Stimulated activated CD8-positive, alpha-beta memory T cell treated with anti-CD3 and anti-CD28 coated beads, Interleukin-7, amount 100 ng/mL, for 48 hours (primary cell): ENCODE measurements at regions not wholly inside any gene's neighbourhood (a gene's known extent, or its start where the extent isn't known, plus 50 kb on each side); places are given as distances from the start of the nearest gene placed in this dataset.

Experiments
- DNase-seq, 2 donors: peaks; one replicate each; pipeline ENCODE4 v3.0.0-alpha.2; 2020; ENCODE audit warnings: low read depth in 1 of 2; ENCODE audit errors: extremely low read depth in 1 of 2

GRCh38 chr3:72569754-72570440, 278.3 kb downstream of the SHQ1 start:
- no peak for DNase-seq

GRCh38 chr3:72568083-72568482, 280.2 kb downstream of the SHQ1 start:
- no peak for DNase-seq

- no peak for DNase-seq
Measured at GRCh38 chr3:72567474-72567873, 280.8 kb downstream of the SHQ1 start.

GRCh38 chr3:72565593-72565992, 282.7 kb downstream of the SHQ1 start:
- no peak for DNase-seq

- no peak for DNase-seq
Measured at GRCh38 chr3:72563690-72564370, 284.4 kb downstream of the SHQ1 start.

GRCh38 chr3:72560846-72561675, 287.2 kb downstream of the SHQ1 start:
- DNase-seq: no peak

GRCh38 chr3:72559385-72559784, 288.9 kb downstream of the SHQ1 start:
- no peak for DNase-seq

GRCh38 chr3:72558001-72558400, 290.2 kb downstream of the SHQ1 start:
- no peak for DNase-seq

GRCh38 chr3:72555714-72556113, 292.5 kb downstream of the SHQ1 start:
- no peak for DNase-seq

GRCh38 chr3:72554689-72555088, 293.6 kb downstream of the SHQ1 start:
- DNase-seq: no peak

- DNase-seq: no peak
Measured at GRCh38 chr3:72553298-72553697, 294.9 kb downstream of the SHQ1 start.

GRCh38 chr3:72550582-72551262, 297.5 kb downstream of the SHQ1 start:
- DNase-seq: no peak

- no peak for DNase-seq
Measured at GRCh38 chr3:72549761-72550581, 298.3 kb downstream of the SHQ1 start.

GRCh38 chr3:72548981-72549380, 299.3 kb downstream of the SHQ1 start:
- no peak for DNase-seq

- no peak for DNase-seq
Measured at GRCh38 chr3:72548461-72548860, 299.8 kb downstream of the SHQ1 start.

- DNase-seq: no peak
Measured at GRCh38 chr3:72547183-72547582, 301.1 kb downstream of the SHQ1 start.

GRCh38 chr3:72544239-72544638, 304.0 kb downstream of the SHQ1 start:
- no peak for DNase-seq

GRCh38 chr3:72543246-72543645, 305.0 kb downstream of the SHQ1 start:
- no peak for DNase-seq

- no peak for DNase-seq
Measured at GRCh38 chr3:72542781-72543180, 305.5 kb downstream of the SHQ1 start.

- no peak for DNase-seq
Measured at GRCh38 chr3:72539856-72540255, 308.4 kb downstream of the SHQ1 start.
